Activated naive CD8-positive, alpha-beta T cell treated with anti-CD3 and anti-CD28 coated beads, Interleukin-2, amount 10 ng/mL, durations not matched to agents 7 days and 5 days (primary cell): ENCODE measurements at regions not wholly inside any gene's neighbourhood (a gene's known extent, or its start where the extent isn't known, plus 50 kb on each side); places are given as distances from the start of the nearest gene placed in this dataset.

Experiments
- ATAC-seq: fragments of 150-1000 bp; cut with Tn5 transposase; one replicate; pipeline ENCODE4 v1.10.0; 2021; ENCODE audit warnings: low read depth, moderate library complexity
- POLR2A ChIA-PET: fragments of 350-600 bp; sonication (Branson Sonifier 250); formaldehyde crosslinking; loops from one replicate; lab custom pipeline; 2021; ENCODE audit warnings: antibody characterized with exemption; lab: Charles Lee
- DNase-seq: peaks from one replicate; pipeline ENCODE4 v3.0.0; 2021
- H3K27ac Mint-ChIP-seq: one replicate; pipeline ENCODE4 v1.8.0; 2022; ENCODE audit warnings: mild to moderate bottlenecking, mixed read lengths
- H3K27me3 Mint-ChIP-seq: one replicate; pipeline ENCODE4 v1.8.0; 2022; ENCODE audit warnings: mild to moderate bottlenecking, moderate library complexity, mixed read lengths
- H3K36me3 Mint-ChIP-seq: one replicate; pipeline ENCODE4 v1.8.0; 2021; ENCODE audit warnings: mild to moderate bottlenecking, mixed read lengths
- H3K4me1 Mint-ChIP-seq: one replicate; pipeline ENCODE4 v1.8.0; 2021; ENCODE audit warnings: mixed read lengths
- H3K4me3 Mint-ChIP-seq: one replicate; pipeline ENCODE4 v1.8.0; 2022; ENCODE audit warnings: mild to moderate bottlenecking, moderate library complexity, mixed read lengths
- H3K9me3 Mint-ChIP-seq: one replicate; pipeline ENCODE4 v1.8.0; 2021; ENCODE audit warnings: mixed read lengths

GRCh38 chr2:40964509-40965250 is 512.8 kb upstream of the SLC8A1 start:
- H3K36me3 Mint-ChIP-seq, result no peaks in the 10 kb centered on the region
- H3K27me3 Mint-ChIP-seq, result no peaks in the 10 kb centered on the region
- peaks cover 11% of the 10 kb centered on the region for H3K9me3 Mint-ChIP-seq
- POLR2A ChIA-PET, result no interaction called here
- H3K4me1 Mint-ChIP-seq, result no peaks in the 10 kb centered on the region
- ATAC-seq (no peak), DNase-seq (no peak)
- no peak overlapping the region for H3K4me3 Mint-ChIP-seq
- H3K27ac Mint-ChIP-seq, result no peak overlapping the region

- POLR2A ChIA-PET, result no interaction called here
- no peak for ATAC-seq
- no peaks in the 10 kb centered on the region for H3K27me3 Mint-ChIP-seq
Measured at GRCh38 chr2:40967451-40967850, 515.6 kb upstream of the SLC8A1 start.

GRCh38 chr2:40975151-40975550 is 523.3 kb upstream of the SLC8A1 start:
- DNase-seq, result no peak
- H3K27me3 Mint-ChIP-seq, result no peaks in the 10 kb centered on the region
- no peaks in the 10 kb centered on the region for H3K4me1 Mint-ChIP-seq
- POLR2A ChIA-PET, result no interaction called here
- no peaks in the 10 kb centered on the region for H3K36me3 Mint-ChIP-seq
- no peak overlapping the region for H3K27ac Mint-ChIP-seq
- H3K4me3 Mint-ChIP-seq, result no peak overlapping the region
- H3K9me3 Mint-ChIP-seq, result peaks cover 1% of the 10 kb centered on the region
- no peak for ATAC-seq

More at GRCh38 chr2:40967451-40967850, 515.6 kb upstream of the SLC8A1 start:
- no peaks in the 10 kb centered on the region for H3K36me3 Mint-ChIP-seq
- no peak for DNase-seq
- H3K9me3 Mint-ChIP-seq, result peaks cover 12% of the 10 kb centered on the region
- H3K27ac Mint-ChIP-seq, result no peak overlapping the region
- H3K4me3 Mint-ChIP-seq, result no peak overlapping the region
- H3K4me1 Mint-ChIP-seq, result no peaks in the 10 kb centered on the region

GRCh38 chr2:40997362-40997761 is 545.5 kb upstream of the SLC8A1 start:
- H3K9me3 Mint-ChIP-seq, result no peaks in the 10 kb centered on the region
- H3K4me1 Mint-ChIP-seq, result no peaks in the 10 kb centered on the region
- no peak overlapping the region for H3K4me3 Mint-ChIP-seq
- ATAC-seq (no peak), DNase-seq (no peak)
- POLR2A ChIA-PET, result no interaction called here
- no peaks in the 10 kb centered on the region for H3K27me3 Mint-ChIP-seq
- H3K27ac Mint-ChIP-seq, result no peak overlapping the region
- no peaks in the 10 kb centered on the region for H3K36me3 Mint-ChIP-seq

- Mint-ChIP-seq H3K4me3 (no peak overlapping the region), H3K36me3 (no peaks in the 10 kb centered on the region), H3K27me3 (no peaks in the 10 kb centered on the region), H3K4me1 (no peaks in the 10 kb centered on the region), H3K27ac (no peak overlapping the region), H3K9me3 (no peaks in the 10 kb centered on the region)
- DNase-seq, result no peak
- no peak for ATAC-seq
- POLR2A ChIA-PET, result no interaction called here
Measured at GRCh38 chr2:41000374-41000773, 548.5 kb upstream of the SLC8A1 start.

GRCh38 chr2:41000906-41001305 is 549.0 kb upstream of the SLC8A1 start:
- Mint-ChIP-seq H3K27me3 (no peaks in the 10 kb centered on the region), H3K36me3 (no peaks in the 10 kb centered on the region), H3K27ac (no peak overlapping the region), H3K9me3 (no peaks in the 10 kb centered on the region), H3K4me1 (no peaks in the 10 kb centered on the region), H3K4me3 (no peak overlapping the region)
- ATAC-seq (no peak), DNase-seq (no peak)
- POLR2A ChIA-PET, result no interaction called here

- Mint-ChIP-seq H3K9me3 (no peaks in the 10 kb centered on the region), H3K27ac (no peak overlapping the region), H3K36me3 (no peaks in the 10 kb centered on the region), H3K4me3 (no peak overlapping the region), H3K4me1 (no peaks in the 10 kb centered on the region), H3K27me3 (no peaks in the 10 kb centered on the region)
- ATAC-seq, result no peak
- POLR2A ChIA-PET, result no interaction called here
- DNase-seq, result no peak
Measured at GRCh38 chr2:41004700-41005099, 552.8 kb upstream of the SLC8A1 start.

GRCh38 chr2:41020358-41020757 is 568.5 kb upstream of the SLC8A1 start:
- H3K9me3 Mint-ChIP-seq, result no peaks in the 10 kb centered on the region

GRCh38 chr2:41024816-41025215 is 572.9 kb upstream of the SLC8A1 start:
- DNase-seq, result no peak
- Mint-ChIP-seq H3K4me1 (no peaks in the 10 kb centered on the region), H3K36me3 (no peaks in the 10 kb centered on the region), H3K27ac (no peak overlapping the region), H3K27me3 (no peaks in the 10 kb centered on the region), H3K9me3 (no peaks in the 10 kb centered on the region), H3K4me3 (no peak overlapping the region)
- POLR2A ChIA-PET, result no interaction called here
- ATAC-seq, result no peak

More at GRCh38 chr2:41020358-41020757, 568.5 kb upstream of the SLC8A1 start:
- ATAC-seq (no peak), DNase-seq (no peak)
- Mint-ChIP-seq H3K4me1 (no peaks in the 10 kb centered on the region), H3K27me3 (no peaks in the 10 kb centered on the region), H3K27ac (no peak overlapping the region), H3K4me3 (no peak overlapping the region), H3K36me3 (no peaks in the 10 kb centered on the region)
- POLR2A ChIA-PET, result no interaction called here

GRCh38 chr2:41026613-41027012 is 574.7 kb upstream of the SLC8A1 start:
- ATAC-seq (no peak), DNase-seq (no peak)
- Mint-ChIP-seq H3K9me3 (no peaks in the 10 kb centered on the region), H3K36me3 (no peaks in the 10 kb centered on the region), H3K4me1 (no peaks in the 10 kb centered on the region), H3K4me3 (no peak overlapping the region), H3K27ac (no peak overlapping the region), H3K27me3 (no peaks in the 10 kb centered on the region)
- POLR2A ChIA-PET, result no interaction called here

GRCh38 chr2:41027095-41027494 is 575.2 kb upstream of the SLC8A1 start:
- Mint-ChIP-seq H3K9me3 (no peaks in the 10 kb centered on the region), H3K27me3 (no peaks in the 10 kb centered on the region), H3K27ac (no peak overlapping the region), H3K4me3 (no peak overlapping the region), H3K36me3 (no peaks in the 10 kb centered on the region), H3K4me1 (no peaks in the 10 kb centered on the region)
- DNase-seq (no peak), ATAC-seq (no peak)
- POLR2A ChIA-PET, result no interaction called here

- H3K4me1 Mint-ChIP-seq, result no peaks in the 10 kb centered on the region
- no peak overlapping the region for H3K27ac Mint-ChIP-seq
- no peak for DNase-seq
- H3K9me3 Mint-ChIP-seq, result no peaks in the 10 kb centered on the region
- no peaks in the 10 kb centered on the region for H3K36me3 Mint-ChIP-seq
- no peak overlapping the region for H3K4me3 Mint-ChIP-seq
- POLR2A ChIA-PET, result no interaction called here
- H3K27me3 Mint-ChIP-seq, result no peaks in the 10 kb centered on the region
- ATAC-seq, result no peak
Measured at GRCh38 chr2:41031282-41031681, 579.4 kb upstream of the SLC8A1 start.

- DNase-seq (no peak), ATAC-seq (no peak)
- no peak overlapping the region for H3K4me3 Mint-ChIP-seq
- POLR2A ChIA-PET, result no interaction called here
- H3K36me3 Mint-ChIP-seq, result no peaks in the 10 kb centered on the region
- no peaks in the 10 kb centered on the region for H3K4me1 Mint-ChIP-seq
- H3K9me3 Mint-ChIP-seq, result no peaks in the 10 kb centered on the region
- no peaks in the 10 kb centered on the region for H3K27me3 Mint-ChIP-seq
- no peak overlapping the region for H3K27ac Mint-ChIP-seq
Measured at GRCh38 chr2:41032715-41033114, 580.8 kb upstream of the SLC8A1 start.

GRCh38 chr2:41033127-41033526 is 581.2 kb upstream of the SLC8A1 start:
- POLR2A ChIA-PET, result no interaction called here
- Mint-ChIP-seq H3K27me3 (no peaks in the 10 kb centered on the region), H3K36me3 (no peaks in the 10 kb centered on the region), H3K9me3 (no peaks in the 10 kb centered on the region), H3K4me3 (no peak overlapping the region), H3K4me1 (no peaks in the 10 kb centered on the region), H3K27ac (no peak overlapping the region)
- ATAC-seq, result no peak
- DNase-seq, result no peak
